Stimulated activated CD4-positive, alpha-beta T cell treated with anti-CD3 and anti-CD28 coated beads, Interleukin-2, amount 100 ng/mL, for 48 hours (primary cell): ENCODE measurements at regions not wholly inside any gene's neighbourhood (a gene's known extent, or its start where the extent isn't known, plus 50 kb on each side); places are given as distances from the start of the nearest gene placed in this dataset.

Experiments
- DNase-seq, 2 donors: peaks; one replicate each; pipeline ENCODE4 v3.0.0-alpha.2; 2020

- DNase-seq, result no peak
These were observed 184.8 kb upstream of the ZFHX3 start for GRCh38 chr16:73232555-73233328.

GRCh38 chr16:73231944-73232554, 184.1 kb upstream of the ZFHX3 start:
- no peak for DNase-seq

GRCh38 chr16:73231379-73231778, 183.5 kb upstream of the ZFHX3 start:
- no peak for DNase-seq

- no peak for DNase-seq
These were observed 182.7 kb upstream of the ZFHX3 start for GRCh38 chr16:73230651-73231050.

- DNase-seq, result no peak
These were observed 180.7 kb upstream of the ZFHX3 start for GRCh38 chr16:73228649-73229048.

GRCh38 chr16:73226675-73227074, 178.7 kb upstream of the ZFHX3 start:
- DNase-seq, result no peak

GRCh38 chr16:73225983-73226382, 178.1 kb upstream of the ZFHX3 start:
- no peak for DNase-seq

GRCh38 chr16:73220836-73221235, 172.9 kb upstream of the ZFHX3 start:
- DNase-seq, result no peak

- DNase-seq, result no peak
These were observed 171.2 kb upstream of the ZFHX3 start for GRCh38 chr16:73219176-73219575.

- no peak for DNase-seq
These were observed 169.7 kb upstream of the ZFHX3 start for GRCh38 chr16:73217654-73218053.

GRCh38 chr16:73216932-73217331, 169.0 kb upstream of the ZFHX3 start:
- DNase-seq, result no peak

GRCh38 chr16:73215678-73216377, 167.9 kb upstream of the ZFHX3 start:
- DNase-seq, result no peak

- DNase-seq, result no peak
These were observed 167.1 kb upstream of the ZFHX3 start for GRCh38 chr16:73214825-73215677.

GRCh38 chr16:73213732-73214455, 166.0 kb upstream of the ZFHX3 start:
- DNase-seq, result no peak

GRCh38 chr16:73212431-73212830, 164.5 kb upstream of the ZFHX3 start:
- no peak for DNase-seq

GRCh38 chr16:73210686-73211085, 162.8 kb upstream of the ZFHX3 start:
- no peak for DNase-seq

- DNase-seq, result no peak
These were observed 162.2 kb upstream of the ZFHX3 start for GRCh38 chr16:73210084-73210483.

GRCh38 chr16:73209190-73209589, 161.3 kb upstream of the ZFHX3 start:
- DNase-seq, result no peak

GRCh38 chr16:73206151-73206707, 158.3 kb upstream of the ZFHX3 start:
- no peak for DNase-seq

GRCh38 chr16:73205153-73205886, 157.4 kb upstream of the ZFHX3 start:
- no peak for DNase-seq
